Adrenal gland (tissue), 9 donors: ENCODE measurements at regions not wholly inside any gene's neighbourhood (a gene's known extent, or its start where the extent isn't known, plus 50 kb on each side); places are given as distances from the start of the nearest gene placed in this dataset.

Experiments used
- DNase-seq, 7 donors: peaks; one replicate each; pipeline ENCODE4 v3.0.0-alpha.2; 2019 to 2020
- H3K27ac ChIP-seq, 5 donors: fragments of 200-600 bp; sonication (generic) in 4 of 5; 1 replicate in 3 of 5; 2 replicates in 2 of 5; pipeline versions ENCODE4 v1.5.1 to v1.8.0; 2016 to 2020; ENCODE audit warnings: mild to moderate bottlenecking in 1 of 5
- H3K27me3 ChIP-seq: fragments of 200-600 bp; 2 replicates; pipeline ENCODE4 v1.8.0; 2021
- H3K36me3 ChIP-seq, 2 donors: fragments of 200-600 bp; replicated peaks in 1 of 2; 1 replicate in 1 of 2; 2 replicates in 1 of 2; pipeline versions ENCODE4 v1.5.1 to v1.8.0; 2018 to 2022
- H3K4me1 ChIP-seq, 2 donors: fragments of 200-600 bp; replicated peaks in 1 of 2; 1 replicate in 1 of 2; 2 replicates in 1 of 2; pipeline versions ENCODE4 v1.5.1 to v1.8.0; 2018 to 2021
- H3K4me3 ChIP-seq, 4 donors: fragments of 200-600 bp; sonication (generic) in 3 of 4; one replicate each; pipeline ENCODE4 v1.5.1; 2016 to 2018
- H3K9me3 ChIP-seq, 3 donors: fragments of 200-600 bp; sonication (generic) in 1 of 3; replicated peaks in 1 of 3; 1 replicate in 2 of 3; 2 replicates in 1 of 3; pipeline versions ENCODE4 v1.5.1 to v1.8.0; 2016 to 2021
- POLR2A ChIP-seq, 2 donors: fragments of 450-650 bp; IDR thresholded peaks; one replicate each; pipeline ENCODE4 v1.6.1; 2017; ENCODE audit warnings: antibody characterized with exemption in 2 of 2, mild to moderate bottlenecking in 2 of 2, moderate library complexity in 1 of 2
- WGBS, 4 donors: extraction: QIAGEN DNeasy Blood & Tissue Kit in 2 of 4; methylation state at CpG; one replicate each; pipeline versions ENCODE4 v1.1.5 to v1.1.7; 2013 to 2017; 5-methylcytosine and 5-hydroxymethylcytosine counted together
- intact Hi-C, 2 donors: fragments of 100-400 bp; cut with DNase I; formaldehyde crosslinking; loops; one replicate each; pipeline versions ENCODE4 v1.14.1 to v1.15.0; 2022 to 2023
- TF ChIP-seq, protein P1 (sequence below), 6 experiments: fragments of 450-650 bp in 4 of 6; fragments of 200-600 bp in 2 of 6; sonication (generic) in 1 of 6; IDR thresholded peaks; 1 replicate in 5 of 6; 2 replicates in 1 of 6; pipeline versions ENCODE4 v1.5.1 to v1.8.0; 2016 to 2021; ENCODE audit warnings: antibody characterized with exemption in 6 of 6, mild to moderate bottlenecking in 2 of 6, moderate library complexity in 1 of 6
- donor health status: healthy with polysubstance abuse.
- donor health status: Bipolar disorder and iron deficiency.
- donor health status: DM: yes; HTN: yes; CAD: no.
- donor health status: DM: no; HTN: no; CAD: no.
- donor health status: DM: no; HTN: no; CAD: no.

DNA sequence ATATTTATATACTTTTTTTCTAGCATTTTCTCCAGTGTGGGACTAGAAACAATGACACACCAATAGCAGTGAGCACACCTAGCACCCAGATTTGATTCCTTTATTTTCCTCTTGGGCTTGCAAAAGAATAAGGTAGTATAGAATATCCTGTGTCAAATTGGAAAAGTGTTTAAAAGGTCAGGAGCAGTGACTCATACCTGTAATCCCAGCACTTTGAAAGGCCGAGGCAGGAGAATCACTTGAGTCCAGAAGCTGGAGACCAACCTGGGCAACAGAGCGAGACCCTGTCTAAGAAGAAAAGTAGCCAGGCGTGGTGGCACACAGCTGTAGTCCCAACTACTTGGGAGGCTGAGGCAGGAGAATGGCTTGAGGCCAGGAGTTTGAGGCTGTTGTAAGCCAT is 53.8 kb upstream of the SGPP1 start:
- no peaks in the 10 kb centered on the region for H3K9me3 ChIP-seq
- no peaks in the 10 kb centered on the region for H3K27me3 ChIP-seq
- DNase-seq: peak in 1 of 7 donors; percentile 19
- TF ChIP-seq, protein P1, sequence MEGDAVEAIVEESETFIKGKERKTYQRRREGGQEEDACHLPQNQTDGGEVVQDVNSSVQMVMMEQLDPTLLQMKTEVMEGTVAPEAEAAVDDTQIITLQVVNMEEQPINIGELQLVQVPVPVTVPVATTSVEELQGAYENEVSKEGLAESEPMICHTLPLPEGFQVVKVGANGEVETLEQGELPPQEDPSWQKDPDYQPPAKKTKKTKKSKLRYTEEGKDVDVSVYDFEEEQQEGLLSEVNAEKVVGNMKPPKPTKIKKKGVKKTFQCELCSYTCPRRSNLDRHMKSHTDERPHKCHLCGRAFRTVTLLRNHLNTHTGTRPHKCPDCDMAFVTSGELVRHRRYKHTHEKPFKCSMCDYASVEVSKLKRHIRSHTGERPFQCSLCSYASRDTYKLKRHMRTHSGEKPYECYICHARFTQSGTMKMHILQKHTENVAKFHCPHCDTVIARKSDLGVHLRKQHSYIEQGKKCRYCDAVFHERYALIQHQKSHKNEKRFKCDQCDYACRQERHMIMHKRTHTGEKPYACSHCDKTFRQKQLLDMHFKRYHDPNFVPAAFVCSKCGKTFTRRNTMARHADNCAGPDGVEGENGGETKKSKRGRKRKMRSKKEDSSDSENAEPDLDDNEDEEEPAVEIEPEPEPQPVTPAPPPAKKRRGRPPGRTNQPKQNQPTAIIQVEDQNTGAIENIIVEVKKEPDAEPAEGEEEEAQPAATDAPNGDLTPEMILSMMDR (IDR thresholded peaks at IDR 0.05): no peak
- TF ChIP-seq POLR2A (IDR thresholded peaks at IDR 0.05): no peak
- peaks cover 5 to 6% of the 10 kb centered on the region in 2 donors for H3K4me1 ChIP-seq
- 64 to 82% (median 74%) methylated on average over 3 of the region's 3 CpGs for WGBS, 4 donors
- no peak overlapping the region for H3K27ac ChIP-seq
- no peaks in the 10 kb centered on the region for H3K36me3 ChIP-seq
- no peak overlapping the region for H3K4me3 ChIP-seq
- intact Hi-C loops: no loop called here

DNA sequence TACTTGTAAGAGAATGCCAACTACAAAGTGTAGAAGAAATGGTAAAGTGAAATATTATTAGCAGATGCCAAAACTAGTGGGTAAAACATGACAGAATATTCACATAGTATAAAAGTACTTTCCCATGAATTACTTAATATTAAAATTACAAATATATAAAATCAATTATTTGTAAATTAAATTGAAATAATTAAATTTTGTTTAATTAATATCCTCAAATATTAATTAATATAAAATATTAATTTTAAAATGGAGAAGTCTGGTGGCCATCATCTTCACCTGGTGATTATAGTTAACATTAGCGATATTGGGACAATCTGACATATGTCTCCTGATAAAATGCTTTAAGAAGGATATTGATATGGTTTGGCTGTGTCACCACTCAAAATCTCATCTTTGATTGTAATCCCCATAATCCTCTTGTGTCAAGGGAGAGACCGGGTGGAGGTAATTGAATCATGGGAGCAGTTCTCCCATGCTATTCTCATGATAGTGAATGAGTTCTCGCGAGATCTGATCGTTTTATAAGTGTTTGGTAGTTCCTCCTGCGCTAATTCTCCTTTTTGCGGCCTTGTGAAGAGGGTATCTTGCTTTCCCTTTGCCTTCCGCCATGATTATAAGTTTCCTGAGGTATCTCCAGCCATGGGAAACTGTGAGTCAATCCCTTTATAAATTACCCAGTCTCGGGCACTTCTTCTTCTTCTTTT is 55.0 kb upstream of the SGPP1 start:
- intact Hi-C loops: no loop called here

DNA sequence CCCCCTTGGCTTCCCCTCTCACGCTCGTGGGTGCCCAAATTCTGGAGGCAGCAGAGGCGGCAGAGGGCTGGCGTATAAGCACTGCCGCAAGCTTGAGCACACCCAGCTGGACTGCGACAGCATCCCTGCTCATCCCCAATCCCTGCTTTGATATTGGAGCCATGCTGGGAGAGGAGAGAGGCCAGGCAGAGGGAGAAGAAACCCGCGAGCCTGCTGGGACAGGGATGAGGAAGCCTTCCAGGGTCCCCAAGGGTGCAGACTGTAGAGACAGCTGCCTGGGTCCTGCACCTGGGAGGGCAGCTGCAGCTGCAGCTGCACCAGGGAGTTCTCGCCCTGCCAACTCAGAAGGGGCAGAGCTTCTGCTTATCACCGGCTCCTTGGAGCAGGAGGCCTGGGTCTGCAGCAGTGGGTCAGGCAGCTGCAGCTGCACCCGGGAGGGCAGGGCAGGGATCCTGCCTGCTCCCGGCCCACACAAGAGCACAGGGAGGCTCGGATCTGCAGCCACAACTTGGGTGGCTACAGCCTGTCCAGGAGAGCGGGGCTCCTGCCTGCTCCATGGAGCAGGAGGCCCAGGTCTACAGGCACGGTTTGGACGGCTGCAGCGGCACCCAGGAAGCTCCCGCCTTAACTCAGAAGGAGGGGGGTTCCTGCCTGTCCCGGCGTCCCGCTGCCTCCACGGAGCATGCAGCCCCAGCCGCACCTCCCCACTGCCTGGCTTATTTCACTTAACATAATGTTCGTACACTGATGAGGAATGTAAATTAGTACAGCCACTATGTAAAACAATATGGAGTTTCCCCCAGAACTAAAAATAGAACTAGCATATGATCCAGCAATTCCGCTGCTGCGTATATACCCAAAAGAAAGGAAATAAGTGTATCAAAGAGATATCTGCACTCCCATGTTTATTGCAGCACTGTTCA is 60.4 kb upstream of the SGPP1 start:
- Histone ChIP-seq H3K9me3 (no peaks in the 10 kb centered on the region), H3K27me3 (no peaks in the 10 kb centered on the region), H3K27ac (no peak overlapping the region), H3K36me3 (no peaks in the 10 kb centered on the region), H3K4me1 (no peaks in the 10 kb centered on the region), H3K4me3 (no peak overlapping the region)
- WGBS, 4 donors: 73 to 90% (median 80%) methylated on average over 14 to 26 of the region's 26 CpGs
- no peak for DNase-seq
- TF ChIP-seq, protein P1 (IDR thresholded peaks at IDR 0.05): no peak
- TF ChIP-seq POLR2A (IDR thresholded peaks at IDR 0.05): no peak
- intact Hi-C loops: no loop called here

More for the DNA sequence above, 55.0 kb upstream of the SGPP1 start:
- Histone ChIP-seq H3K27ac (no peak overlapping the region), H3K27me3 (no peaks in the 10 kb centered on the region), H3K4me3 (no peak overlapping the region), H3K36me3 (no peaks in the 10 kb centered on the region), H3K4me1 (no peaks in the 10 kb centered on the region), H3K9me3 (no peaks in the 10 kb centered on the region)
- no peak for TF ChIP-seq POLR2A (IDR thresholded peaks at IDR 0.05)
- TF ChIP-seq, protein P1 (IDR thresholded peaks at IDR 0.05): no peak
- DNase-seq: no peak
- 92 to 94% (median 94%) methylated on average over 9 of the region's 9 CpGs for WGBS, 4 donors

DNA sequence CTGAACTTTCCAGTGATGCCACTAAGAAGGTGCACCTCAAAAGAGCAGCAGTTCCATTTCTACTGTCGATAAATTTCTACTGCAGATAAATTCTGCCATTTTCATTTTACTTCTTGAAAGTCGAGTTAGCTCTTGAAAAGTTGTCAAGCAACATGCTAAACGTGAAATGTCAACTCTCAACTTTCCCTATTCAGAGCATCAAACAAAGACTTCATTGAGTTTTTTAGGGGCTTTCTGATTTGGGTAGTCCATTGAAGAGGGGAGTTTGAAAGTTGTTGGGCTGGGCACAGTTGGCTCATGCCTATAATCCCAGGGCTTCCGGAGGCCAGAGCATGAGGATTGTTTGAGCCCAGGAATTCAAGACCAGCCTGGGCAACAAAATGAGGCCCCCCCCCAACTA is 59.4 kb upstream of the SYNE2 start:
- Histone ChIP-seq H3K4me3 (no peak overlapping the region), H3K27ac (no peak overlapping the region), H3K9me3 (no peaks in the 10 kb centered on the region), H3K27me3 (no peaks in the 10 kb centered on the region), H3K4me1 (no peaks in the 10 kb centered on the region), H3K36me3 (no peaks in the 10 kb centered on the region)
- WGBS, 4 donors: 77 to 86% (median 83%) methylated on average over 4 of the region's 4 CpGs
- no peak for DNase-seq
- TF ChIP-seq POLR2A (IDR thresholded peaks at IDR 0.05): no peak
- TF ChIP-seq, protein P1 (IDR thresholded peaks at IDR 0.05): no peak
- intact Hi-C loops: no loop called here
